ENCODE measurements at regions not wholly inside any gene's neighbourhood (a gene's known extent, or its start where the extent isn't known, plus 50 kb on each side); places are given as distances from the start of the nearest gene placed in this dataset.

DNA sequence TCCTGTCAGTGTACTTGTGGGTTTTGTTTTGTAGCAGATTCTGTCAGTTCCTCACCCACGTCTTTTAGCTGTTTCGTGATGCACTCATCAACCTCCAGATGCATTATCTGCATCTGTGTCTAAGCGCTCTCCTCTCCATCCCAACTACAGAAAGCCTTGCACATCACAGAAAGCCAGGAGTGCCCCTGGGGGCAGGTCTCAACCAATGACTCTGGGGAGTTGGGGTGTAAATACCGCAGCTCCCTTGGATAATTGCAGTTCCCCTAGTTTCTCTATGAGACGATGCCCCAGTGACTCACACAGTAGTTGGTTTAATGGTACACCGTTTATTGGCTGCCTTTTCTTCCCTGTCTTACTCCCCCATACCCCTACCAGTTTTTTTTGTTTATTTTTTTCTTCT is 158.1 kb downstream of the SOX4 start:
- Histone ChIP-seq H3K4me2 (ENCODE audit: insufficient read depth, low read length) (peak overlapping the region; percentile 65), H3K9me3 (replicated peaks; ENCODE audit: control insufficient read depth, insufficient read depth, low read length) (no peaks in the 10 kb centered on the region), H3K36me3 (ENCODE audit: control insufficient read depth in 2 of 2, extremely low read depth in 1 of 2, insufficient read depth in 2 of 2, low read length in 2 of 2) (no peaks in the 10 kb centered on the region), H3K9ac (replicated peaks; ENCODE audit: extremely low read depth, insufficient read depth, low read length) (no peak overlapping the region), H3K27me3 (ENCODE audit: control insufficient read depth in 2 of 2, insufficient read depth in 2 of 2, low read length in 2 of 2) (no peaks in the 10 kb centered on the region), H3K79me2 (ENCODE audit: control insufficient read depth, insufficient read depth, low read length) (peaks cover 21% of the 10 kb centered on the region), H3K27ac (ENCODE audit: insufficient read depth, low read depth, low read length) (peak overlapping the region; percentile 67), H3K4me3 (replicated peaks in 1 of 3; ENCODE audit: insufficient read depth in 1 of 3, low read depth in 1 of 3, low read length in 3 of 3) (no peak overlapping the region), H4K20me1 (replicated peaks; ENCODE audit: control insufficient read depth, extremely low read depth, insufficient read depth, low read length) (no peaks in the 10 kb centered on the region), H3K9me1 (replicated peaks; ENCODE audit: control insufficient read depth, extremely low read depth, insufficient read depth, low read length) (no peaks in the 10 kb centered on the region), H2AFZ (ENCODE audit: low read depth, low read length) (no peak overlapping the region), H3K4me1 (ENCODE audit: control insufficient read depth, extremely low read depth, insufficient read depth, low read length) (peaks cover 48% of the 10 kb centered on the region)
- dilution Hi-C loops (cut with MboI; ENCODE audit: extremely low pct_ligation_motif_present, low sequenced_read_pairs): no loop called here
- ChIA-PET CTCF (interaction anchor here (1.2 kb wide), 2 partner anchors 9 to 16 kb away, joined by 4 to 5 read pairs; no protein-coding TSS in a partner anchor), POLR2A (no interaction called here)
- no TSS peak for BruUV-seq (replicated peaks)
- intact Hi-C loops (cut with micrococcal nuclease): loop anchor here (1.0 to 5.0 kb wide), 3 partner anchors 18 to 1131 kb away; no protein-coding TSS in a partner anchor
- no peak for DNase-seq (ENCODE audit: low read depth, low spot score)
- FAIRE-seq: no peak
- TF ChIP-seq, protein P1, sequence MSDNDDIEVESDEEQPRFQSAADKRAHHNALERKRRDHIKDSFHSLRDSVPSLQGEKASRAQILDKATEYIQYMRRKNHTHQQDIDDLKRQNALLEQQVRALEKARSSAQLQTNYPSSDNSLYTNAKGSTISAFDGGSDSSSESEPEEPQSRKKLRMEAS (IDR thresholded peaks at IDR 0.05; ENCODE audit: insufficient read depth, insufficient read length): no peak
- TF ChIP-seq, protein P2, sequence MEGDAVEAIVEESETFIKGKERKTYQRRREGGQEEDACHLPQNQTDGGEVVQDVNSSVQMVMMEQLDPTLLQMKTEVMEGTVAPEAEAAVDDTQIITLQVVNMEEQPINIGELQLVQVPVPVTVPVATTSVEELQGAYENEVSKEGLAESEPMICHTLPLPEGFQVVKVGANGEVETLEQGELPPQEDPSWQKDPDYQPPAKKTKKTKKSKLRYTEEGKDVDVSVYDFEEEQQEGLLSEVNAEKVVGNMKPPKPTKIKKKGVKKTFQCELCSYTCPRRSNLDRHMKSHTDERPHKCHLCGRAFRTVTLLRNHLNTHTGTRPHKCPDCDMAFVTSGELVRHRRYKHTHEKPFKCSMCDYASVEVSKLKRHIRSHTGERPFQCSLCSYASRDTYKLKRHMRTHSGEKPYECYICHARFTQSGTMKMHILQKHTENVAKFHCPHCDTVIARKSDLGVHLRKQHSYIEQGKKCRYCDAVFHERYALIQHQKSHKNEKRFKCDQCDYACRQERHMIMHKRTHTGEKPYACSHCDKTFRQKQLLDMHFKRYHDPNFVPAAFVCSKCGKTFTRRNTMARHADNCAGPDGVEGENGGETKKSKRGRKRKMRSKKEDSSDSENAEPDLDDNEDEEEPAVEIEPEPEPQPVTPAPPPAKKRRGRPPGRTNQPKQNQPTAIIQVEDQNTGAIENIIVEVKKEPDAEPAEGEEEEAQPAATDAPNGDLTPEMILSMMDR (IDR thresholded peaks at IDR 0.05; ENCODE audit: extremely low read depth in 1 of 2, insufficient read depth in 1 of 2, low read depth in 1 of 2, low read length in 2 of 2): no peak
- TF ChIP-seq EZH2 (IDR thresholded peaks at IDR 0.05; ENCODE audit: borderline replicate concordance, low read depth, low read length, severe bottlenecking): no peak
- TF ChIP-seq MYC (IDR thresholded peaks at IDR 0.05; ENCODE audit: low read depth, low read length): no peak

Measured in endothelial cell of umbilical vein (primary cell).